Panc1 (cell line): ENCODE measurements at regions not wholly inside any gene's neighbourhood (a gene's known extent, or its start where the extent isn't known, plus 50 kb on each side); places are given as distances from the start of the nearest gene placed in this dataset.

Experiments
- SIN3A ChIP-seq: IDR thresholded peaks from 2 replicates; pipeline ENCODE4 v1.6.1; 2012; ENCODE audit warnings: low read depth, mild to moderate bottlenecking, low read length, moderate library complexity, borderline replicate concordance; ENCODE audit not compliant: insufficient read depth
- TF ChIP-seq, protein P1 (sequence below): fragments of 450-650 bp; IDR thresholded peaks from 2 replicates; pipeline ENCODE4 v1.5.1; 2017; ENCODE audit warnings: mild to moderate bottlenecking
- TF ChIP-seq, protein P2 (sequence below), 2 experiments: IDR thresholded peaks; 2 replicates each; pipeline ENCODE4 v1.6.1; 2011 to 2012; ENCODE audit warnings: low read depth in 2 of 2, control low read depth in 1 of 2, low read length in 1 of 2, mild to moderate bottlenecking in 1 of 2, moderate library complexity in 1 of 2; ENCODE audit not compliant: insufficient read depth in 1 of 2

DNA sequence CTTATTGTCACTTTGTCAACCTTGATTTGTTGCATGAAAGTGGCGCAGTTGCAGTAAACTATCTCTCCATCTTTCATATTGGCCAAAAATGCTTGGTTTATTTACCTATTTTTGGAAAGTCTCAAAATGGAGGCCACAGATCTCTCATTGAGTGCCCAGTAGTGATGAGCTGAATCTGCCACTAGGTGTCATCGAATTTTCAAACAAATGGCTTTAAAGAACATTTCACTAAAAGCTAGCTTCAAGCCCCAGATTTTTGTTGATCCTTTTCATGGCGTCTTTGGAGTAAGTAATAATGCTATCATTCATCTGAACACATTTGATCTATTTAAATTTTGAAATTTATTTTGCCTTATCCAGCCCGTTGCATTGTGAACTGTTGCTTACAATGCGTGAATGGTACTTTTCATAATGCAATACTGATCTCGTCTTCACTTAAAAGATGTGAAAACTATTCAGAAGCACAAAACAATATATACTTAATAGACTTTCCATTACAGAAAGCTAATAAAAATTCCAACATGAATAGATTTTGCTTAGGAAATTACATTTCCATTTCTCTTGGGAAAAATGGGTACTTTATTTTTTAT lies 236.2 kb downstream of the DNAJB9 start:
- TF ChIP-seq, protein P1, sequence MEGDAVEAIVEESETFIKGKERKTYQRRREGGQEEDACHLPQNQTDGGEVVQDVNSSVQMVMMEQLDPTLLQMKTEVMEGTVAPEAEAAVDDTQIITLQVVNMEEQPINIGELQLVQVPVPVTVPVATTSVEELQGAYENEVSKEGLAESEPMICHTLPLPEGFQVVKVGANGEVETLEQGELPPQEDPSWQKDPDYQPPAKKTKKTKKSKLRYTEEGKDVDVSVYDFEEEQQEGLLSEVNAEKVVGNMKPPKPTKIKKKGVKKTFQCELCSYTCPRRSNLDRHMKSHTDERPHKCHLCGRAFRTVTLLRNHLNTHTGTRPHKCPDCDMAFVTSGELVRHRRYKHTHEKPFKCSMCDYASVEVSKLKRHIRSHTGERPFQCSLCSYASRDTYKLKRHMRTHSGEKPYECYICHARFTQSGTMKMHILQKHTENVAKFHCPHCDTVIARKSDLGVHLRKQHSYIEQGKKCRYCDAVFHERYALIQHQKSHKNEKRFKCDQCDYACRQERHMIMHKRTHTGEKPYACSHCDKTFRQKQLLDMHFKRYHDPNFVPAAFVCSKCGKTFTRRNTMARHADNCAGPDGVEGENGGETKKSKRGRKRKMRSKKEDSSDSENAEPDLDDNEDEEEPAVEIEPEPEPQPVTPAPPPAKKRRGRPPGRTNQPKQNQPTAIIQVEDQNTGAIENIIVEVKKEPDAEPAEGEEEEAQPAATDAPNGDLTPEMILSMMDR, result peak; percentile 39; the same call in 1 of the 2 replicates
- TF ChIP-seq, protein P2, sequence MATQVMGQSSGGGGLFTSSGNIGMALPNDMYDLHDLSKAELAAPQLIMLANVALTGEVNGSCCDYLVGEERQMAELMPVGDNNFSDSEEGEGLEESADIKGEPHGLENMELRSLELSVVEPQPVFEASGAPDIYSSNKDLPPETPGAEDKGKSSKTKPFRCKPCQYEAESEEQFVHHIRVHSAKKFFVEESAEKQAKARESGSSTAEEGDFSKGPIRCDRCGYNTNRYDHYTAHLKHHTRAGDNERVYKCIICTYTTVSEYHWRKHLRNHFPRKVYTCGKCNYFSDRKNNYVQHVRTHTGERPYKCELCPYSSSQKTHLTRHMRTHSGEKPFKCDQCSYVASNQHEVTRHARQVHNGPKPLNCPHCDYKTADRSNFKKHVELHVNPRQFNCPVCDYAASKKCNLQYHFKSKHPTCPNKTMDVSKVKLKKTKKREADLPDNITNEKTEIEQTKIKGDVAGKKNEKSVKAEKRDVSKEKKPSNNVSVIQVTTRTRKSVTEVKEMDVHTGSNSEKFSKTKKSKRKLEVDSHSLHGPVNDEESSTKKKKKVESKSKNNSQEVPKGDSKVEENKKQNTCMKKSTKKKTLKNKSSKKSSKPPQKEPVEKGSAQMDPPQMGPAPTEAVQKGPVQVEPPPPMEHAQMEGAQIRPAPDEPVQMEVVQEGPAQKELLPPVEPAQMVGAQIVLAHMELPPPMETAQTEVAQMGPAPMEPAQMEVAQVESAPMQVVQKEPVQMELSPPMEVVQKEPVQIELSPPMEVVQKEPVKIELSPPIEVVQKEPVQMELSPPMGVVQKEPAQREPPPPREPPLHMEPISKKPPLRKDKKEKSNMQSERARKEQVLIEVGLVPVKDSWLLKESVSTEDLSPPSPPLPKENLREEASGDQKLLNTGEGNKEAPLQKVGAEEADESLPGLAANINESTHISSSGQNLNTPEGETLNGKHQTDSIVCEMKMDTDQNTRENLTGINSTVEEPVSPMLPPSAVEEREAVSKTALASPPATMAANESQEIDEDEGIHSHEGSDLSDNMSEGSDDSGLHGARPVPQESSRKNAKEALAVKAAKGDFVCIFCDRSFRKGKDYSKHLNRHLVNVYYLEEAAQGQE (IDR thresholded peaks at IDR 0.05; ENCODE audit: insufficient read depth in 1 of 2, low read depth in 2 of 2, low read length in 1 of 2), result no peak
- no peak for TF ChIP-seq SIN3A
